Uterus (tissue), 3 donors: ENCODE measurements at regions not wholly inside any gene's neighbourhood (a gene's known extent, or its start where the extent isn't known, plus 50 kb on each side); places are given as distances from the start of the nearest gene placed in this dataset.
"Not testable (repeated sequence)": the region's sequence is repeated elsewhere in the genome, so short reads cannot be mapped to it uniquely, and the experiment has no call there.

Experiments
- DNase-seq, 2 donors: peaks; one replicate each; pipeline ENCODE4 v3.0.0-alpha.2; 2019 to 2020
- H3K27ac ChIP-seq, 2 donors: fragments of 200-600 bp; sonication (generic); 1 replicate in 1 of 2; 2 replicates in 1 of 2; pipeline ENCODE4 v1.5.1; 2016 to 2018
- H3K27me3 ChIP-seq, 2 donors: fragments of 200-600 bp; sonication (generic); one replicate each; pipeline ENCODE4 v1.5.1; 2018 to 2019; ENCODE audit warnings: control low read depth in 1 of 2
- H3K36me3 ChIP-seq, 2 donors: fragments of 200-600 bp; sonication (generic); one replicate each; pipeline ENCODE4 v1.5.1; 2019; ENCODE audit warnings: control low read depth in 1 of 2
- H3K4me1 ChIP-seq, 2 donors: fragments of 200-600 bp; sonication (generic); one replicate each; pipeline ENCODE4 v1.5.1; 2018 to 2019; ENCODE audit warnings: control low read depth in 1 of 2
- H3K4me3 ChIP-seq, 2 donors: fragments of 200-600 bp; sonication (generic); 1 replicate in 1 of 2; 2 replicates in 1 of 2; pipeline ENCODE4 v1.5.1; 2018 to 2019; ENCODE audit warnings: mild to moderate bottlenecking in 1 of 2
- H3K9me3 ChIP-seq, 2 donors: fragments of 200-600 bp; sonication (generic); one replicate each; pipeline ENCODE4 v1.5.1; 2019; ENCODE audit warnings: control low read depth in 1 of 2
- CTCF ChIP-seq, 4 experiments: fragments of 200-600 bp in 2 of 4; fragments of 450-650 bp in 2 of 4; sonication (generic) in 2 of 4; IDR thresholded peaks; one replicate each; pipeline ENCODE4 v1.5.1; 2016 to 2019; ENCODE audit warnings: antibody characterized with exemption in 4 of 4, mild to moderate bottlenecking in 2 of 4, moderate library complexity in 1 of 4
- POLR2A ChIP-seq, 2 donors: fragments of 450-650 bp; IDR thresholded peaks; one replicate each; pipeline ENCODE4 v1.6.1; 2016; ENCODE audit warnings: antibody characterized with exemption in 2 of 2, mild to moderate bottlenecking in 1 of 2, moderate library complexity in 1 of 2
- intact Hi-C: fragments of 100-400 bp; cut with DNase I; formaldehyde crosslinking; loops from one replicate; pipeline ENCODE4 v1.15.1; 2023; ENCODE audit warnings: low total_unique reads
- donor health status: DM: yes; HTN: yes; CAD: no.

GRCh38 chr6:102936959-102937358, 1543.5 kb downstream of the GRIK2 start:
- no peaks in the 10 kb centered on the region for H3K36me3 ChIP-seq
- no peaks in the 10 kb centered on the region for H3K27me3 ChIP-seq
- H3K4me1 ChIP-seq = no peaks in the 10 kb centered on the region
- H3K27ac ChIP-seq = no peak overlapping the region
- no peak overlapping the region for H3K4me3 ChIP-seq
- no peak for DNase-seq
- TF ChIP-seq POLR2A (IDR thresholded peaks at IDR 0.05) (no peak), CTCF (IDR thresholded peaks at IDR 0.05) (no peak)
- intact Hi-C loops = no loop called here
- no peaks in the 10 kb centered on the region for H3K9me3 ChIP-seq

- Histone ChIP-seq H3K27me3 (no peaks in the 10 kb centered on the region), H3K9me3 (no peaks in the 10 kb centered on the region), H3K4me3 (no peak overlapping the region), H3K27ac (no peak overlapping the region), H3K36me3 (no peaks in the 10 kb centered on the region), H3K4me1 (no peaks in the 10 kb centered on the region)
- no peak for TF ChIP-seq POLR2A (IDR thresholded peaks at IDR 0.05)
- no peak for TF ChIP-seq CTCF (IDR thresholded peaks at IDR 0.05)
- DNase-seq = no peak
- intact Hi-C loops = no loop called here
Measured at GRCh38 chr6:102928109-102928508, 1534.6 kb downstream of the GRIK2 start.

- no peaks in the 10 kb centered on the region for H3K36me3 ChIP-seq
- H3K27me3 ChIP-seq = no peaks in the 10 kb centered on the region
- H3K4me1 ChIP-seq = no peaks in the 10 kb centered on the region
- no peak for DNase-seq
- no peak for TF ChIP-seq CTCF (IDR thresholded peaks at IDR 0.05)
- TF ChIP-seq POLR2A (IDR thresholded peaks at IDR 0.05) = no peak
- H3K9me3 ChIP-seq = no peaks in the 10 kb centered on the region
- no peak overlapping the region for H3K4me3 ChIP-seq
- intact Hi-C loops = no loop called here
- no peak overlapping the region for H3K27ac ChIP-seq
Measured at GRCh38 chr6:102918161-102918560, 1524.7 kb downstream of the GRIK2 start.

GRCh38 chr6:102911571-102911970, 1518.1 kb downstream of the GRIK2 start:
- no peak for DNase-seq
- no peaks in the 10 kb centered on the region for H3K36me3 ChIP-seq
- TF ChIP-seq CTCF (IDR thresholded peaks at IDR 0.05) (no peak), POLR2A (IDR thresholded peaks at IDR 0.05) (no peak)
- no peak overlapping the region for H3K27ac ChIP-seq
- no peak overlapping the region for H3K4me3 ChIP-seq
- no peaks in the 10 kb centered on the region for H3K27me3 ChIP-seq
- intact Hi-C loops = no loop called here
- no peaks in the 10 kb centered on the region for H3K9me3 ChIP-seq
- H3K4me1 ChIP-seq = no peaks in the 10 kb centered on the region

- H3K36me3 ChIP-seq, H3K27ac ChIP-seq, H3K27me3 ChIP-seq, H3K9me3 ChIP-seq, intact Hi-C loops, H3K4me3 ChIP-seq, H3K4me1 ChIP-seq, DNase-seq: not testable (repeated sequence)
Measured at GRCh38 chr6:102910701-102911139, 1517.2 kb downstream of the GRIK2 start.

- Histone ChIP-seq H3K9me3 (no peaks in the 10 kb centered on the region), H3K27me3 (no peaks in the 10 kb centered on the region), H3K4me3 (no peak overlapping the region), H3K27ac (no peak overlapping the region), H3K4me1 (no peaks in the 10 kb centered on the region), H3K36me3 (no peaks in the 10 kb centered on the region)
- intact Hi-C loops = no loop called here
- no peak for DNase-seq
- TF ChIP-seq POLR2A (IDR thresholded peaks at IDR 0.05) (no peak), CTCF (IDR thresholded peaks at IDR 0.05) (no peak)
Measured at GRCh38 chr6:102907181-102907580, 1513.7 kb downstream of the GRIK2 start.
